Stimulated activated CD4-positive, alpha-beta T cell treated with anti-CD3 and anti-CD28 coated beads, Interleukin-12 subunit alpha, Interleukin-12 subunit beta, amount 100 ng/mL, for 48 hours (primary cell): ENCODE measurements at regions not wholly inside any gene's neighbourhood (a gene's known extent, or its start where the extent isn't known, plus 50 kb on each side); places are given as distances from the start of the nearest gene placed in this dataset.

Experiments
- DNase-seq, 3 donors: peaks; one replicate each; pipeline ENCODE4 v3.0.0-alpha.2; 2020; ENCODE audit warnings: low read depth in 2 of 3, low spot score in 1 of 3

DNA sequence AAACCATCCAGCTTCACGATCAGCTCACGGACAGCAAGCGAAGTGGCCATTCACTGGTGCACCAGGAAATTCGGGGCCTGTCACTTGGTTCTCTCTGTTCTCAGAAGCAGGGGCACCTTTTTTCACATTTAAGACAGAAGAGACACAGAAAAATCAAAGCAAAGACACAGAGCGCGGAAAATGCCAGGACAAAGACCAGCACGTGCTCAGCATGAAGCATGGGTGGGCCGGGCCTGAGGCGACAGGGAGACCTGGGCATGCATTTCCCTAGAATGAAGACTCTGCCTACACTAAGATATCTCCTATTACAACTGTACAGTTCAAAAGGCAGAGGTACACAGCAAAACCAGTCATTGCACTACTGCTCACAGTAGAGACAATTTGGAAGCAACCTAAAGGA, 117.4 kb upstream of the ID2 start:
- no peak for DNase-seq

GRCh38 chr2:8565399-8566154, 116.3 kb upstream of the ID2 start:
- no peak for DNase-seq

DNA sequence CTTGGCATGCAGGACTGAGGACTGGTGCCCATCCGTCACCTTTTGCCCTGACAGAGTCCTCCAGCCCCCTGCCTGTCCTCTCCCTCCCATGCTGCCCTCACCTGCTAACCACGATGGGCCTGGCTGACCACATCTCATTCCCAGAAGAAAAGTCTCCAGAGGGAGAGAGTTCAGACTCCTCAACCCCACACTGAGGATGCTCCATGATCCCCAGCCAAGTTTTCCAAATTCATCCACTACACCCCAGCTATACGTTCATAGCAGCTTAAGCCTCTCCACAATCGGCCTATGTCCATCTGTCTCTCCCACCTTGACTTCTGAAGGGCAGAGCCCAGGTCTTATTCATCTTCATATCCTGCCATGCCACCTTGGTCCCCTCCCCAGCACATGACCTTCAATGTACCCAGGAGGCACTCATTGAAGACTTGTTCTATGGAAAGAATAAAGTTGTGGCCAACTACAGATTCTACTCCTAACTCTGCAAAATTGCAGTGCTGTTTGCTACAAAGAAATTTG, 115.6 kb upstream of the ID2 start:
- DNase-seq, result no peak

- DNase-seq, result no peak
Observed at GRCh38 chr2:8566774-8567468, 114.9 kb upstream of the ID2 start.

DNA sequence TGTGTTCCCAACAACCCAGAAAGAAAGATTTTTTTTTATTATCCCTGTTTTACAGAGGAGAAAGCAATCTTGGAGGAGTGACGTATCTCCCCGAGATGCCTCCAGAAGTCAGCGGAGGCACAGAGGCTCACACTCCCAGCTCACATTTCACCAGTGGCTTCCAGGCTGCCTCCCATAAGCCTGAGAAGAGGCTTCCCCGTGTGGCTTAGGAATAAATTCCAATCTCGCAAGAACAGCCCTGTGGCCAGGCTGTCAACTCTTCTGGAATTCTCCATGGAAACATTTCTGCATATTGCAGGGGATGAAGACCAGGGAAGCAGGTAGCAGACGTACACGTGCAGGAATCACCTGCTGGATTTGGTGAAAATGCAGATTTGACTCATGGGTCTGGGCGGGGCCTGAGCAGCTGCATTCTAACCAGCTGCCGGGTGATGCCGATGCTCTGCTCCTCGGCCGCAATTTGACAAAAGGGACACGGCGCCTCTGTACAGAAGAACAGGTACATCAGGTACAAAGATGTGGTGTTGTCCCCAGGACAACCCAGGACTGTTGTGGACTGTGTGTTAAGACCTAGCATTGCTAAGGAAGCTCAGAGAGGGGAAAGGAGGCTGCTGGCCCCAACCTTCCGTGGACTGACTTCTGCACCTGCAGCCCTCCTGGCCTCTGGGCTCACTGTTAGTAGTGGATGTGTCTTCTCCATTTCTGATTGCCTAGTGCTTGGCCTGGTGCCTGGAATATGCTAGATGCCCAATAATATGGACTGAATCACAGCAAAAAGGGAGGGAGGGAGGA, 114.2 kb upstream of the ID2 start:
- DNase-seq, result no peak

- no peak for DNase-seq
Observed at GRCh38 chr2:8568543-8569302, 113.1 kb upstream of the ID2 start.

DNA sequence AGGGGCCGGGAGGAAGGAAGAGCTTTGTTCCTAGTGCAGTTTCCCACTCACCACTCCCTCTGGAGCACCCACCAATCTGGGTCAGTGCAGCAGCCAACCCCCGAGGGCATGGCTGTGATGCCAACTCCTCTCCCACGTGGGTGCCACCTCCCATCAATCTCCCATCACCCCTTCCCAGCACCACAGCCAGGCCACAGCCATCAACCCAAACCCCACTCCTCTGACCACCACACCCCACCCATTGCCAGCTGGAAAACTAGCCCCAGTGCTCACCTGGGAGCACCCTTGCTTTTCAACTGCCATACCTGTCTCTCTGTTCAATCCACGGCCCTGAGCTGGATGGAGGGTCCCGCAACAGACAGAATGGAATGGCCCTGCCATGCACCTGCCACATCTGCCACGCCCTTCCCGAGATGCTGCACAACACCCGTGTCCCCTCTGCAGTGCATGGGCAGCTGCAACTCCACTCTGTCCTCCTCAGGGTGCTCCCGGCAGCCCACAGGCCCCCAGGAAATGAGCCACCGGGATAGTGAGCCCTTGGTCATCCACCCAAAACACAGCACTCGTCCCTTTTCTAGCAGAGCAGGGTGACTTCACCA, 112.4 kb upstream of the ID2 start:
- DNase-seq, result no peak

DNA sequence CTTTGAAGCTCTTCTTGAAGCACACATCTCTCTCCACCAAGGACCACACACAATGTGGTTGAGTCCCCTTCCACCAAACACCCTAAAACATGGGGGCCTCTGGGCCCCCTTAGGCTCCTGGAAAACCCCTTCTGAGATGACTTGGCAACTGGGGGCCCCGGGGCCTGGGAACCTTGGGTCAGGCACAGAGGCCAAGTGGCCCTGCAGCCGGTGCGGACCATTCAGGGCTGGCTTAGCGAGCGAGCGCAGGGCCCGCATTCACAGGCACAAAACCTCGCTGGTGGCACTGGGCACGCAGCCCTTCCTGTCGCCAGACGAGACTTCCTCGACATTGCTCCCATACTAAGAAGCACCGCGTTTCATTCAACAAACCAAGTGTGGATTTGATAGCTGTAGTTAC, 111.2 kb upstream of the ID2 start:
- no peak for DNase-seq

DNA sequence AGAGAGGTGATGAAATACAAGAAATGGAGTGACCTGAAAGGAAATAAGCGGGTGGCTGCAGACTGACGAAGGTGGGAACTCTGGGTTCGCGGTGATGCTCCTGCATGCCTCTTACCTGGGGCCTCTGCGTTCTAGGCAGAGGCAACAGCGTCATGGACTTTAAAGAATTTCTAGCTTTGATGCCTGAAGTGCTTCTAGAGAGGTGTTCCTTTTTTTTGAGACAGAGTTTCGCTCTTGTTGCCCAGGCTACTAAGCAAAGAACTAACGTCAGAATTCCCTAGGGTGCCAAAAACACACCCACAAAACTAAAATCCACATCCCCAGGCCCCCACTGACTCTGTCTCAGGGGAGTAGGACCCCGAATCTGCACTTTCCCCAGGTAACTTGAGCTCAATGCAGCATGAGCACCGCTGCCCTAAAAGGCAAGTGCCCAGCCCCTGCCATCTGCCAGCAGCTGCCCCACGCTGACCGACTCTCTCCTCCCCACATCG, 110.5 kb upstream of the ID2 start:
- DNase-seq, result no peak

DNA sequence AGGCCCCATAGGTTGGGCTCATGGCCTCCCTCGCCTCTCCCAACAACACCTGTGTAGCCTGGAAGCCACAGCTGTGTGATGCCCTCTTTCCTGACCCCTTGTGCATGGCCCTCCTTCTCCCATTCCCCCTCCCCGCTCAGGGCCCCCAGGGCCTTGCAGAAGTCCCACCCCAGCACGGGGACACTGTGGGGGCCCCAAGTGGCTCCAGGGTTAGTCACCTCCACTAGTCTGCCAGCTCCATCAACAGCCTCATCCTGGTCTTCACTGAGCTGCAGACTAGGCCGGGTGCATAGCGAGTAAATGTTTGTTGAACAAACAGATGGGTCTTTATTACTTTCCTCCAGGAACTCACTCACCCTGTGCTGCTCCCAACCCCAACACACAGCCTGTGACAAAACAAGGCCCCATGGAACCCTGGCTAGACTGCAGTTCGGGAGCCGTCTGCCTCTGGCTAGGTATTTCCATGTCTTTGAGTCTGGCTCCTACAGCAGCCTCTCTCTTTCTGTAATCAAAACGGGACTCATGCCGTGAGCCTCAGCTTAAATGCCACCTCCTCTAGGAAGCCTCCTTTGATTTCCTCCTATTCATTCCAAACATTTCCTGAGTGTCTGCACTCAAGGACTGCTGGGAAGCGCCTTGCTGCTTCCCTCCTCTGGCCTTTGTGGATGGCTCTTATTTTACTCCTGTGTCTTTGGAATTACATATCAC, 109.9 kb upstream of the ID2 start:
- no peak for DNase-seq

DNA sequence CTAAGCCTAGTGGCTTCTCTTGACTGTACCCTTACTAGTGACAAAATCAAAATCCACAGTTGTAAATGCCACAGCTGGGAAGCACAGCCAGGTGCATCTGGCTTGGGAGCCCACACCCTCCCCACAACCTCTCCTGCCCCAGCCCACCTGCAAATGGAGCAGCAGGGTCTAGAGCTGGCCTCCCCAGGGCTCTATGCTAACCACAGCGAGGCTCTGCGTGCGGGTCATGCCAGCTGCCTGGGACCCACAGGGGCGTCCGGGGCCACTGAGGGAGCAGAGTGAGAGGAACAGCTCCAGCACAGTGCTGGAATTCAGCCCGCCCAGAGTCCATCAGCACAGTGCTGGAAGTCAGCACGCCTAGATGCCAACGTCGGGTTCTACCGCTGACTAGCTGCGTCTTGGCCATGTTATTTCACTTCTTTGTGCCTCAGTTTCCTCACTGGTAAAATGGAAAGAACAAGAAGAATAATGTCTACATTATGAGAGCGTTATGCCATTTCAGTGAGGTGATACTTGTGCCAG, 109.1 kb upstream of the ID2 start:
- DNase-seq, result no peak

DNA sequence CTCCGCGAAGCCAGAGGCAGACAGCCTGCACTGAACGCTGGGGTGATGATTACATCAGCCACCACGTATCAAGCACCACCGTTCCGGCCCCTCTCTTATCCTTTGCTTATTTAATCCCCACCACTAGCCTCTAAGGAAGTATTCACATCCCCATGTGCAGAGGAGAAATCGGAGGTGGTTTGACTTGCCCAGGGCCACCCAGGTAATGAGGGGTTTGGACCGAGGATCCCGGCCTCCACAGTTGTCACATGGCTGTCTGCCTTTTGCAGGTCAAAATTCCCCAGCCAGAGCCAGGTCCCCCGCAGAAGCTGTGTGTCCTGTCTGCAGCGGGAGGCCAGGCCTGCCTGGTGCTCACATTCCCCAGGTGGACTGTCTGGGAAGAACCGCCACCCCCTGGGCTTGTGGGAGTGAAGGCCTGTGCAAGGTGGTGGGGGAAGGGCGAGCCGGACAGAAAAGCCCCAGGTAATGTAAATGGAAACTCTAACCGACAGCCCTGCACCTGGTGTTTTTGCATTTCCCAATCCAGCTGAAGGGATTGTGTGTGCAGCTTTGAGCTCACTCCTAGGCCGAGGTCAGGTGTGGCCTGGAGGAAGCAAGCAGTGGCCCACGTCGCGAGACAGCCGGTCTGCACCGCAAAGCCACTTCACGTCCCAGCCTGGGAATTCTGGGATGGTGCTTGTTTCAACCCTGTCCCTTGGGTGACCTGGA, 108.5 kb upstream of the ID2 start:
- DNase-seq, result no peak

DNA sequence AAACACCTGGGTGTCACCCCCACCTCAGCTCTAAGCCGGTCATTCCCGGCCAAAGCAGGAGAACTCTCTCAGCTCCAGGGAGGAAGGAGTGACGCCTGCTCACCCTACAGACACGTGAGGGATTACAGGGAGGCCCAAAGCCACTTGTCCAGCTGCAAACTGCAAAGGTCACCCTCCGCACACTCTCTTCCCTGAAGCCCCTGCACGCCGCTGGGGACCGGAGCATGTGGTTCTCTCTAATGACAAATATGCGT, 108.0 kb upstream of the ID2 start:
- no peak for DNase-seq

DNA sequence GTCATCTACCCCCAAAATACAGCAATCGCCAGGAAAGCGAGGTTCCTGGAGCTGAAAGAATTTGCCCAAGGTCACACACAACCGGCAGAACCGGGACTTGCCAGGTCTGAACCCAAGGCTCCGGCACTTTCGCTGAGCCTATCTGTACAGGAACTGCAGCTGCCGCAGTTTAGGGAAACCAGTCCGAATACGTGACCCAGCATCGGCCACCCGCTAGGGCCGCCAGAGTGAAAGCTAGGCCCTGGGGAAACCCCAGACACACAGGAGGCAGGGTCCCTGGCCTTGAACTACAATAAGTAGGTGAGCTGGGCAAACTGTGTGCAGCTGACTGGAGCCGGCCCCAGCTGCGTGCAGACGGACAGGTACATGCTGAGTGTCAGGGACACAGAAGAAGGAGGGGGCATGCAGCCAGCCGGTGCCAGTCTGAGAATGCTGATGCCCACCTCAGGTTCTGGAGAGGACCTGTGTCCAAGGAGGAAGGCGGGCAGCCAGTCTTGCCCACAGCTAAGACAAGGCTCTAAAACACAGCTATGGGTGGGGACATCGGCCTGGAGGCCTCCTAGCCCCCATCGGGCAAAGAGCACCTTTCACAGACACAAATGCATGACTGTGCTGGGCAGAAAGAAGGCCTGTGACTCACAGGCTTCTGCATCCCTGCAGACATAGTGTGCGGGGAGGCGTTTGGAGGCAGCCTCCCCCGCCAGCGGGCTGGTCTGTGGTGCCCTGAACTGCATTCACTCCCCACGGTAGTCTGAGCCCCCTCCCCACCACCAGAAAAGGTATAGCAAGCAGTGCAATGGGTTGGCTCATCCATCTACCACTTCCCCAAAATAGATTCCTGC, 107.4 kb upstream of the ID2 start:
- DNase-seq, result no peak

DNA sequence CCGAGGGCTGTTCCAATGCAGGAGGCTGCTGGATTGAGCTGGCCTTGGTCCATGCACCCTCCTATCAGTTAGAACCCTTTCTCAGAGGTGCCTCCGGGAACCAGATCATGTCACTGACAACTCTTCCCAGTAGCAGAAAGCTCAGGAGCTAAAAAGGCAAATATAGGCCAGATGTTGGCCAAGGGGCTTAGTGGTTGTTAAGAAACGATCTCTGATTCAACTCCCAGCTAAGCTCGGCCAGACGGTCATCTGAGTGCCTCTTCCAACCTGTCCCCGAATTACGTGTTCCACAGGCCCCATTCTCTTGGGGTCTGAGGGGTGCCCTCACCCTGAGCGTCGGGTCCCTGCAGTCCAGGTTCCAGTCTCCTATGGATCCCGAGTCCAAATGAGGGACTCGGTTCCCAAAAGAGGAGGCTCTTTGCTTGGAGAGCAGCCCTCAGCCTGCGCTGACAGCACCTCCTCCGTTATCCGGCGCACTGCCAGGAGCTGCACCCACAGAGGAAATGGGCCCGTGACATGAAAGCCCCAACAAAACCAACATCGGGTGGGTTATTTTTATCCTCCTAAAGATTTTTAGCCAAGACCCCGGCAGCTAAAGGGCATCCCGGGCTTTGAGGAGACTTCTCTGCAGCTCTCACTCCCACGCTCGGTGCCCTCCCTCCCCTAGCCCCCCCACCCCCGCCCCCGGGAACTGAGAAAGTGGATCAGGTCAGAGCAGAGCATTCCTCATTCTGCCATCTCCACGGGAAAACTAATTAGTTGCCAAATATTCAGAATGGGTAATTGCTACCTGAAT, 106.6 kb upstream of the ID2 start:
- no peak for DNase-seq

DNA sequence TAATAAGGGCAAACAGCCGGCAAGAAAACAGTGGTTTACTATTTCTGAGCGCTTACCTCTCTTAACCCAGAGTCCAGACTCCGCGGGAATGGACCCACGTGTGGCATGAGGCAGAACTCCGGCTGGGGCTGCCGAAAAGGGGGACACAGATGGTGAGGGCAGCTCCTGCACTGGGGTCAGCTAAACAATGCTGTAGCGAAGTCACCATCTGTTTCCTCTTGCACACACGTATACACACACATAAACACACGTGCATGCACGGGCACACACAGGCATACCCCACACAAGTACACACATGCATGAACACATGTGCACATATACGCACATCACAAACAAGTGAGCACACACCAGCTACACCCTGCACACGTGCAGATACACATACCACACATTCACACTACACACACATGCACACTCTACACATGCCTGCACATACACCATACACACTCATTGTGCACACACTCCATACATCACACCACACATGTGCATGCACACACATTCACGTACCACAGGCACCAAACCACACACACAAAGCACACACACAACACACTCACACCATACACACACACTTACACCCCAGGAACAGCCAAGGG, 105.9 kb upstream of the ID2 start:
- DNase-seq, result no peak

GRCh38 chr2:8576525-8577167, 105.2 kb upstream of the ID2 start:
- peak; percentile 23 to 46 (median 29) for DNase-seq
